Smooth muscle cell (in vitro differentiated cells): ENCODE measurements at regions not wholly inside any gene's neighbourhood (a gene's known extent, or its start where the extent isn't known, plus 50 kb on each side); places are given as distances from the start of the nearest gene placed in this dataset.
A peak's percentile ranks its signal among the peaks of the same experiment; 100 is the strongest.

Experiments
- DNase-seq: peaks from one replicate; lab custom pipeline; 2025; ENCODE audit not compliant: unreplicated experiment; lab: John Stamatoyannopoulos, UW
- H2AFZ ChIP-seq: fragments of 200-600 bp; sonication (generic); 2 replicates; pipeline ENCODE4 v1.6.0; 2016; ENCODE audit warnings: antibody characterized with exemption, low read depth, mild to moderate bottlenecking
- H3F3A ChIP-seq: fragments of 200-600 bp; sonication (generic); 2 replicates; pipeline ENCODE4 v1.6.0; 2017; ENCODE audit warnings: antibody characterized with exemption, low read depth
- H3K27ac ChIP-seq: fragments of 200-600 bp; sonication (generic); 2 replicates; pipeline ENCODE4 v1.5.1; 2016; ENCODE audit warnings: low read depth, mild to moderate bottlenecking
- H3K27me3 ChIP-seq: fragments of 200-600 bp; sonication (generic); 2 replicates; pipeline ENCODE4 v1.6.1; 2016; ENCODE audit warnings: low read depth, mild to moderate bottlenecking
- H3K36me3 ChIP-seq: fragments of 200-600 bp; sonication (generic); 2 replicates; pipeline ENCODE4 v1.5.1; 2016; ENCODE audit warnings: low read depth
- H3K4me1 ChIP-seq: fragments of 200-600 bp; sonication (generic); 2 replicates; pipeline ENCODE4 v1.5.1; 2016; ENCODE audit warnings: low read depth
- H3K4me2 ChIP-seq: fragments of 200-600 bp; sonication (generic); 2 replicates; pipeline ENCODE4 v1.6.0; 2016; ENCODE audit warnings: mild to moderate bottlenecking
- H3K4me3 ChIP-seq: fragments of 200-600 bp; sonication (generic); 2 replicates; pipeline ENCODE4 v1.5.1; 2016; ENCODE audit warnings: mild to moderate bottlenecking
- H3K79me2 ChIP-seq: fragments of 200-600 bp; sonication (generic); 2 replicates; pipeline ENCODE4 v1.6.0; 2016; ENCODE audit warnings: low read depth, mild to moderate bottlenecking
- H3K9ac ChIP-seq: fragments of 200-600 bp; sonication (generic); 2 replicates; pipeline ENCODE4 v1.6.0; 2016; ENCODE audit warnings: low read depth
- H3K9me3 ChIP-seq: fragments of 200-600 bp; sonication (generic); replicated peaks from 2 replicates; pipeline ENCODE4 v1.5.1; 2016; ENCODE audit warnings: low read depth
- H4K20me1 ChIP-seq: fragments of 200-600 bp; sonication (generic); 2 replicates; pipeline ENCODE4 v1.6.0; 2016; ENCODE audit warnings: low read depth
- WGBS: methylation state at CpG from one replicate; pipeline ENCODE4 v1.1.7; 2016; ENCODE audit warnings: low lambda C conversion rate; 5-methylcytosine and 5-hydroxymethylcytosine counted together
- TF ChIP-seq, protein P1 (sequence below): fragments of 200-600 bp; sonication (generic); IDR thresholded peaks from 2 replicates; pipeline ENCODE4 v1.5.1; 2017; ENCODE audit warnings: borderline replicate concordance, mild to moderate bottlenecking, antibody characterized with exemption; ENCODE audit not compliant: insufficient read depth, poor library complexity, severe bottlenecking

DNA sequence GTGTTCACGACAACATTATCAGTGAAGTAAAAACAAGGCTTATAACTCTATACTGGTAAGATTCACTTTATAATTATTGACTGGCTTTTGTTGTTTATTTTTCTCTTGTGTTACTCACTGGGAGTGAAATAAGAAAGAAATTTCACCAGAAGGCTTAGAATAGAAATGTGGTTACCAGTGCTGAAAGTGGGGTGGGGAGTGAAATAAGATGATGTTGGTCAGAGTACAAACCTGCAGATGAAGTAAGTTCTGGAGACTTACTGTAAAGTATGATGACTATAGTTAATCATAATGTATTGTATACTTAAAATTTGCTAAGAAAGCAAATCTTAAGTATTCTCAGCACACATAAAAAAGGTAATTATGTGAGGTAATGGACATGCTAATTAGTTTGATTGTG, 198.4 kb downstream of the KLHL28 start:
- no peaks in the 10 kb centered on the region for H3F3A ChIP-seq
- peak overlapping the region; percentile 50 for H3K4me2 ChIP-seq
- H3K27ac ChIP-seq, result peak overlapping the region; percentile 18
- no peaks in the 10 kb centered on the region for H3K79me2 ChIP-seq
- DNase-seq, result no peak
- H3K9ac ChIP-seq, result no peak overlapping the region
- H3K9me3 ChIP-seq, result no peaks in the 10 kb centered on the region
- no peaks in the 10 kb centered on the region for H4K20me1 ChIP-seq
- TF ChIP-seq, protein P1, sequence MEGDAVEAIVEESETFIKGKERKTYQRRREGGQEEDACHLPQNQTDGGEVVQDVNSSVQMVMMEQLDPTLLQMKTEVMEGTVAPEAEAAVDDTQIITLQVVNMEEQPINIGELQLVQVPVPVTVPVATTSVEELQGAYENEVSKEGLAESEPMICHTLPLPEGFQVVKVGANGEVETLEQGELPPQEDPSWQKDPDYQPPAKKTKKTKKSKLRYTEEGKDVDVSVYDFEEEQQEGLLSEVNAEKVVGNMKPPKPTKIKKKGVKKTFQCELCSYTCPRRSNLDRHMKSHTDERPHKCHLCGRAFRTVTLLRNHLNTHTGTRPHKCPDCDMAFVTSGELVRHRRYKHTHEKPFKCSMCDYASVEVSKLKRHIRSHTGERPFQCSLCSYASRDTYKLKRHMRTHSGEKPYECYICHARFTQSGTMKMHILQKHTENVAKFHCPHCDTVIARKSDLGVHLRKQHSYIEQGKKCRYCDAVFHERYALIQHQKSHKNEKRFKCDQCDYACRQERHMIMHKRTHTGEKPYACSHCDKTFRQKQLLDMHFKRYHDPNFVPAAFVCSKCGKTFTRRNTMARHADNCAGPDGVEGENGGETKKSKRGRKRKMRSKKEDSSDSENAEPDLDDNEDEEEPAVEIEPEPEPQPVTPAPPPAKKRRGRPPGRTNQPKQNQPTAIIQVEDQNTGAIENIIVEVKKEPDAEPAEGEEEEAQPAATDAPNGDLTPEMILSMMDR, result no peak
- no peaks in the 10 kb centered on the region for H3K36me3 ChIP-seq
- H3K4me3 ChIP-seq, result no peak overlapping the region
- 4% methylated on average over 1 of the region's 1 CpG for WGBS
- H3K27me3 ChIP-seq, result no peaks in the 10 kb centered on the region
- peak overlapping the region; percentile 45 for H2AFZ ChIP-seq
- H3K4me1 ChIP-seq, result peaks cover 5% of the 10 kb centered on the region

DNA sequence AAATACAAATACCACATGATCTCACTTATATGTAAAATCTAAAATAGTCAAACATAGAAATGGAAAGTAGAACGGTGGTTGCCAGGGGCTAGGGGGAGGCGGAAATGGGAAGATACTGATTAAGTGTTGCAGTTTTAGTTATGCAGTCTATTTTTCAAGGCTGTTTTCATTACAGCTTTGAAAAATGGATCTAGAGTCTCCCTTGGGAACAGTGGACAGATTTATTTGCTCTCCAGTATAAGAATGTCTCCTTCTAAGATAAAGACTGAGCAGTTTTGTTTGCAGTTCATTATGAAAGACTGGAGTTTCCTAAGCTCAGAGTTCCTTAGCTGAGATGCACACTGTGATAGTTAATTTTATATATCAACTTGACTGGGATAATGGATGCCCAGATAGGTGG, 202.5 kb downstream of the KLHL28 start:
- Histone ChIP-seq H3K4me1 (no peaks in the 10 kb centered on the region), H3K79me2 (no peaks in the 10 kb centered on the region), H3F3A (no peaks in the 10 kb centered on the region), H3K9me3 (no peaks in the 10 kb centered on the region), H3K27ac (no peak overlapping the region), H3K36me3 (no peaks in the 10 kb centered on the region), H3K27me3 (no peaks in the 10 kb centered on the region), H3K9ac (no peak overlapping the region), H3K4me2 (no peak overlapping the region), H3K4me3 (no peak overlapping the region), H4K20me1 (no peaks in the 10 kb centered on the region), H2AFZ (peak overlapping the region; percentile 65)
- TF ChIP-seq, protein P1, result no peak
- DNase-seq, result no peak
- WGBS, result 82% methylated on average over 2 of the region's 2 CpGs

DNA sequence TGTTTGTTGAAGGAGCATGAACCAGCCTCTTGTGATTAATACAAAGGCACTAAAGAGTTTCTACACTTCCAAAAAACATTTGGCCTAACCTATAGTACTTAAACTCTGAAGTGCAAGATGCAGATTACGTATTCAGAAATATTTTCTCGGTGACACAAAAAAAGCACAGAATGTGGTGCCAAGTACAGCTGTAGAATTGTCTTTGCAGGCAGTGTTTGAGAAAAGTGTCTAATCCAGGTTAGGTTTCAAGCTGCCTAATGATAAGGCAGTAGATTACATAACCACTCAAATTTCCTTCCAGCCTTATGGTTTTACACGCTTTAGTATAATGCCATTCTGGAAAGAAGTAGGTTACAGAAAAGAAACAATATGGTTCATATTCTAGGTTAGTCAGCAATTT, 205.2 kb downstream of the KLHL28 start:
- H3K27ac ChIP-seq, result no peak overlapping the region
- no peaks in the 10 kb centered on the region for H3K9me3 ChIP-seq
- TF ChIP-seq, protein P1, result no peak
- no peaks in the 10 kb centered on the region for H3K36me3 ChIP-seq
- H2AFZ ChIP-seq, result no peak overlapping the region
- H3K27me3 ChIP-seq, result no peaks in the 10 kb centered on the region
- no peak overlapping the region for H3K4me3 ChIP-seq
- H3K4me2 ChIP-seq, result no peak overlapping the region
- H3K4me1 ChIP-seq, result no peaks in the 10 kb centered on the region
- no peaks in the 10 kb centered on the region for H3F3A ChIP-seq
- no peaks in the 10 kb centered on the region for H4K20me1 ChIP-seq
- no peak overlapping the region for H3K9ac ChIP-seq
- no peaks in the 10 kb centered on the region for H3K79me2 ChIP-seq
- WGBS, result 92% methylated on average over 3 of the region's 3 CpGs
- no peak for DNase-seq

DNA sequence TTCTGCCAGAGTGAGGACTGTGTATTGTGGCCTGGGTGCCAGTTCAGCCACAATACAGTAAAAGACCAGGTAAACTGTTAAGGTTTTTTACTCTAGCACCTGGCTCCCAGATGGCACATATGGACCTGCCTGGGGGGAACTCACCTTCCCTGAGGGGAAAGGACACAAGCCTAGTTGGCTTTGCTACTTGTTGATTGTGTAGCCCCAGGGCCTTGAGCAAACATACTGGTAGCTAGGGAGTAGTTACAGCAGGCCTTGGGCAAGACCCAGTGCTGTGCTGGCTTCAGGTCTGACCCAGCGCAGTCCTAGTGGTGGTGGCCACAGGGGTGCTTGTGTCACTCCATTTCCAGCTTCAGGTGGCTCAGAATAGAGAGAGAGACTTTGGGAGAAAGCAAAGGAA, 216.4 kb downstream of the KLHL28 start:
- Histone ChIP-seq H2AFZ (no peak overlapping the region), H4K20me1 (no peaks in the 10 kb centered on the region), H3K4me1 (no peaks in the 10 kb centered on the region), H3K79me2 (no peaks in the 10 kb centered on the region), H3K4me2 (no peak overlapping the region), H3K9ac (no peak overlapping the region), H3K36me3 (no peaks in the 10 kb centered on the region), H3F3A (no peaks in the 10 kb centered on the region), H3K4me3 (no peak overlapping the region), H3K27me3 (no peaks in the 10 kb centered on the region), H3K9me3 (no peaks in the 10 kb centered on the region), H3K27ac (no peak overlapping the region)
- DNase-seq, result no peak
- TF ChIP-seq, protein P1, result no peak
- 100% methylated on average over 1 of the region's 1 CpG for WGBS
